ENCODE measurements at regions not wholly inside any gene's neighbourhood (a gene's known extent, or its start where the extent isn't known, plus 50 kb on each side); places are given as distances from the start of the nearest gene placed in this dataset.
A peak's percentile ranks its signal among the peaks of the same experiment; 100 is the strongest.

DNA sequence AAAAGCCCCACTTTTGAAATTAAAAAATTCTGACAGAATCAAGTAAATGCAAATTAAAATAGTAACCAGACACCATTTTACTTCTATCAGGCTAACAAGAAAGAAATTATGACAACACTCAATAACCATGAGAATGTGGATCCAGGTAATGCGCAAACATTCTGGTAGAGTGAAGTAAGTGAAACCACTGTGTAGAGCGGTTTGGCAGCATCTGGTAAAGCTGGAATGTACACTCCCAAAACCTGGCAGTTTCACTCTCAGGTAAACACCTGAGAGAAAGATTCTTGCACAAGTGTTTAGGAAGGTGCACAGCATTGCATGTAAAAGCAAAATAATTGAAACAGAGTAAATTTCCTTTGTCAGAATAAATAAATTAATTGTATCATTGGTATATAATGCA, 81.8 kb downstream of the TRIML1 start:
- TF ChIP-seq, protein P1, sequence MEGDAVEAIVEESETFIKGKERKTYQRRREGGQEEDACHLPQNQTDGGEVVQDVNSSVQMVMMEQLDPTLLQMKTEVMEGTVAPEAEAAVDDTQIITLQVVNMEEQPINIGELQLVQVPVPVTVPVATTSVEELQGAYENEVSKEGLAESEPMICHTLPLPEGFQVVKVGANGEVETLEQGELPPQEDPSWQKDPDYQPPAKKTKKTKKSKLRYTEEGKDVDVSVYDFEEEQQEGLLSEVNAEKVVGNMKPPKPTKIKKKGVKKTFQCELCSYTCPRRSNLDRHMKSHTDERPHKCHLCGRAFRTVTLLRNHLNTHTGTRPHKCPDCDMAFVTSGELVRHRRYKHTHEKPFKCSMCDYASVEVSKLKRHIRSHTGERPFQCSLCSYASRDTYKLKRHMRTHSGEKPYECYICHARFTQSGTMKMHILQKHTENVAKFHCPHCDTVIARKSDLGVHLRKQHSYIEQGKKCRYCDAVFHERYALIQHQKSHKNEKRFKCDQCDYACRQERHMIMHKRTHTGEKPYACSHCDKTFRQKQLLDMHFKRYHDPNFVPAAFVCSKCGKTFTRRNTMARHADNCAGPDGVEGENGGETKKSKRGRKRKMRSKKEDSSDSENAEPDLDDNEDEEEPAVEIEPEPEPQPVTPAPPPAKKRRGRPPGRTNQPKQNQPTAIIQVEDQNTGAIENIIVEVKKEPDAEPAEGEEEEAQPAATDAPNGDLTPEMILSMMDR (IDR thresholded peaks at IDR 0.05; ENCODE audit: low read depth, low read length) = no peak

DNA sequence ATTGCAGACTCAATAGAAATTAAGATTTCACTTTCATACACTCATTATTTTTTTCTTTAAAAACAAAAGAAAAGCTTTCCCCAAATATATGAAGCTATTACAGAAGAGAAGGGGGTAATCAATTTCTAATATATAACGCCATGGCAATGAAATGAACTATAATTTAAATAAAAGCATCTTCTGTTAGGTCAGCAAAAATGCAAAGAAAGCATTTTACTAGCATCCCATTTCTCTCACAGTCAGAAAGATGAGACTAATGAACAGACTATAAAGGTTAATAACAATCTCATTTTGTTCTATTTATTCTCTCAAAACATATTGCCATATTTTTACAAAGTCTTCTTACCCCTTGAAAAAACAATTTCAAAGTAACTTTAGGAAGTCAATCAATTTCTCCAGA, 89.0 kb downstream of the TRIML1 start:
- no peak overlapping the region for H3K4me3 ChIP-seq (ENCODE audit: low read depth, low read length)
- TF ChIP-seq, protein P1 (IDR thresholded peaks at IDR 0.05; ENCODE audit: low read depth, low read length) = no peak

More for the DNA sequence above, 81.8 kb downstream of the TRIML1 start:
- H3K4me3 ChIP-seq (ENCODE audit: low read depth, low read length) = no peak overlapping the region

DNA sequence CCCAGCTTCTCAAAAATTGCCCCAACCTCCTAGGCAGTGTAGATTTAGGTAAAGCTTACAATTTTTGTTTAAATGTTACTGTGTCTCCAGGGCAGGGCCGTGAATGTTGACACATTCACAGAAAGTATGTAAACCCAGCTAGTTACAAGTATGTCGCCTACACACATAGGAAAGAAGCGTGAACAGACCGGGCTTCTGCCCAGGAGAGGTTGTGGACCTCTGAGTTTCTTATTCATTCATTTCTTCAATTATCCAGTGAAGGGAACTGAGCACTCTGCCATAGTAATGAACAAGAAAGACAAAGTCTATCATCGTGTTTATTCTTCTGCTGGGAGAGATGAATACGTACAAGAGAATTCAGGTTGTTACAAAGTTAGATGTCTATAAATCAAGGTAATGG, 93.2 kb downstream of the TRIML1 start:
- TF ChIP-seq, protein P1 (IDR thresholded peaks at IDR 0.05; ENCODE audit: low read depth, low read length) = no peak
- no peak overlapping the region for H3K4me3 ChIP-seq (ENCODE audit: low read depth, low read length)

DNA sequence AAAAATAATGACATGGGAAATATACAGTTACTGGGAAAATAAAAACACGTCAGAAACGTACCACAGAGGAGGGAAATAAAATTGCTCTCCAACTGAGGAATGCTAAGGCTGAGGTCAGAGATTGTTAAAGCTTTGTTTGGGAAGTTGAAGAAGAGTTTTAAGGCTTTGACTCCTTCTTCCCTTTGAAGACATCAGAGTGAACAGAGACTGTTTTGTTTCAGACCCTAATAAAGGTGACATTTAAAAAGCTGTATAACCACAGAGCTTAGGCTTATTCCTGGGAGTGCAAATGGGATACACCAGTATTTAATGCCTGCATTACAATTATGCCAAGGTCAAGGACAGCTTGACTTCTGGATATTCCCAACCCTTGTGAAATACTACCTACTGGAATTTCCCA, 102.8 kb downstream of the TRIML1 start:
- no peak overlapping the region for H3K4me3 ChIP-seq (ENCODE audit: low read depth, low read length)
- TF ChIP-seq, protein P1 (IDR thresholded peaks at IDR 0.05; ENCODE audit: low read depth, low read length) = no peak

DNA sequence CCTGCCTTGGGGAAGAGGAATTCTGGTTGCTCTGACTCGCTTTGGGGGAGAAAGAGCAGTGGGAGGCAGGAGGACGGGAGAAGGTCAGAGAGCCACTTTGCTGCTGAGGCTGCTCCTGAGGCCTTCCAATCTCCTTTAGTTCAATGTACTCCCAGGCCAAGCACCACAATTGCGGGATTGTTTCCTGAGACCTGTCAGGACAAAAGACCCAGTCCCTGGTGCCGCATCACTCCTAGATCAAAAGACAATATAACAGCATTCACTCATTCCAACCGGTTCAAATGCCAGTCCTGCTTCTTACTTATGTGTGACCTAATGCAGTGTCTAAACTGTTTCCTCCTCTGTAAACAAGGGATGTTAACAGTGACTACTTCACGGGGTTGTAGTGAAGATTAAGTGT, 106.4 kb downstream of the TRIML1 start:
- no peak overlapping the region for H3K4me3 ChIP-seq (ENCODE audit: low read depth, low read length)
- TF ChIP-seq, protein P1 (IDR thresholded peaks at IDR 0.05; ENCODE audit: low read depth, low read length) = no peak

DNA sequence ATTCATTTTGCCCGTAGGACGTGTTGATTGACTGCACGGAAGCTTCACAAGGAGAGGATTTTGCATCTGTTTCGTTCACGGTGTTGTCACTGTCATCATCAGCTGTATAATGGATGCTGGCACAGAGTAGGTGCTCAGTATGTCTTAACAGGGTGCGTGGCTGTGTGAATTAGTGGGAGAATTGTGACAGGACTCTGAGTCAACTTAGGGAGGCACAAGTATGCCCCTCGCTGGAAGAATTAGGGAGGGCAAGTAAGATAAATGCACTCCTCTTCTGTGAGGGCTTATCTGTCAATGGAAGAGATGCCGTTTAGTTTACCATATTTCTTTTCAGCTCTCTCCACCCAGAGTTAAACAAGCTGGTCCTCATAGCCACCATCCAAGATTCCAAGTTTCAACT, 107.2 kb downstream of the TRIML1 start:
- no peak overlapping the region for H3K4me3 ChIP-seq (ENCODE audit: low read depth, low read length)
- TF ChIP-seq, protein P1 (IDR thresholded peaks at IDR 0.05; ENCODE audit: low read depth, low read length) = 0 out of 2 replicates have a peak, but pooled peaks have one; percentile 10

DNA sequence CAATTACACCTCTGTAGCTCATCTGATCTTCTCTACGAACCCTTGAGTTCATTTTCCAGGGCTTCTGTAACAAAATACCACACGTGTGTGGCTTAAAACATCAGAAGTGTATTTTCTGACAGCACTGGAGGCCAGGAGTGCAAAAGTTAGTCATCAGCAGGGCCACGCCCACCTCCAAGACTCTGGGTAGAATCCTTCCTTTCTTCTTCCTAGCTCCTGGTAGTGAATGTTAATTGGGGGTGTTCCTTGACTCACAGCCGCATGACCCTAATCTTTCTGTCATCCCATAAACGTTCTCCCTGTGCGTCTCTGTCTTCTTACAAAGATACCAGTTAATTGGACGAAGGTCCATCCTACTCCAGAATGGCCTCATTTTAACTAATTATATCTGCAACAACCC, 115.0 kb downstream of the TRIML1 start:
- H3K4me3 ChIP-seq (ENCODE audit: low read depth, low read length) = no peak overlapping the region
- TF ChIP-seq, protein P1 (IDR thresholded peaks at IDR 0.05; ENCODE audit: low read depth, low read length) = no peak

Measured in WI38 (cell line).